ENCODE measurements at regions not wholly inside any gene's neighbourhood (a gene's known extent, or its start where the extent isn't known, plus 50 kb on each side); places are given as distances from the start of the nearest gene placed in this dataset.

DNA sequence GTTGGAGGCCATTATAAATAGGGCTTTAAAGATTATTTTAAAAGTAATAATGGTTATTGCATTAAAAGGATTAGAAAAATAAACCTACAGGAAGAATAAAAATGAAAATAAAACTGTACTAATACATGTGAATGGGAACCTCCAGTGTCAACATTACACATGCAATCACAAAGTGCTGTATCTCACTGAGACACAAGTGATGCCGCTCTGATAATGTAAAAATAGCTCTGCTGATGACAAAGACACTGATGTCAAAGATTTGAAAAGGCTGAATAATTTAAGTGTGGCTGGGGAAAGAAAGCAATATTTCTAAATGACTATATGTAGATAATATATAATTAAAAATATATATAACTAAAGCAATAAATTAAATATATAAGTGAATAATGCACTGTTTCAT lies 129.1 kb upstream of the RAP2B start:
- no peak for DNase-seq

DNA sequence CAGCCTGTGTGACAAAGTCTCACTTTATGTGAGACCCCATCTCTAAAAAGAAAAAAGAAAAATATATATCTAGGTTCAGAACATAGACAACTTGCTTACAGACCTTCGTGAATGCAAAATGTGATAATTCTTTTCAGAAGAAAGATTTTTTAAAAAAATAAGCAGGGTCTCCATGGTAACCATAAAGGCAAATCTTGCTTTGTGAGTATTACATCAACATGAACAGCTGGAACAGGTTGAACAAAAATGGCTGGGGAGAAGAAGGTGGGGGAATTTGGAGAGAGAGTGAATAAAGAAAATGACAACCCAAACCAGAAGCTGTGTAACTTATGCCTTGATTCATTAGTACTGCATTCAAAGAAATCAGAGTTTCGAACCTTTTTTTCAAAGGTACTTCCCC lies 125.2 kb upstream of the RAP2B start:
- no peak for DNase-seq

DNA sequence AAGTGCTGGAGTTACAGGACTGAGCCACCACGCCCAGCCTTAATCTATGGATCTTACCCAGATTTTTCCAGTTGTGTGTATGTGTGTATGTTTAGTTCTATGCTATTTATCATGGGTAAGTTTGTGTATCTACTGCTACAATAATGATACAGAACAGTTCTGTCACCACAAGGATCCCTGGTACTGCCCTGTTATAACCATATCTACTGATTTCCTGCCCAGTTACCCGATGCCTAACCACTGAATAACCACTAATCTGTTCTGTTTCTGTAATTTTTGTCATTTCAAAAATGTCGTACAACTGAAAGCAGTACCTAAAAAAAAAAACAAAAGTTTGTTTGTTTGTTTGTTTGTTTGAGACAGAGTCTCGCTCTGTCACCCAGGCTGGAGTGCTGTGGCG lies 123.7 kb upstream of the RAP2B start:
- DNase-seq, result no peak

DNA sequence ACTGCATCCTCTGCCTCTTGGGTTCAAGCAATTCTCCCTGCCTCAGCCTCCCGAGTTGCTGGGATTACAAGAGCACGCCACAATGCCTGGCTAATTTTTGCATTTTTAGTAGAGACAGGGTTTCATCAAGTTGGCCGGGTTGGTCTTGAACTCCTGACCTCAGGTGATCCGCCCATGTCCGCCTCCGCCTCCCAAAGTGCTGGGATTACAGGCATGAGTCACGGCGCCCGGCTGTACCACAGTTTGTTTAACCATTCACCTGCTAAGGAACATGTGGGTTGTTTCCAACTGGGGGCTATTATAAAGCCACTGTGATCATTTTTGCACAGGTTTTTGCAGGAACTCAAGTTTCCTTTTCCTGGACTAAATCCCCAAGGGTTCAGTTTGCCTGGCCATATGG lies 123.2 kb upstream of the RAP2B start:
- DNase-seq, result no peak

DNA sequence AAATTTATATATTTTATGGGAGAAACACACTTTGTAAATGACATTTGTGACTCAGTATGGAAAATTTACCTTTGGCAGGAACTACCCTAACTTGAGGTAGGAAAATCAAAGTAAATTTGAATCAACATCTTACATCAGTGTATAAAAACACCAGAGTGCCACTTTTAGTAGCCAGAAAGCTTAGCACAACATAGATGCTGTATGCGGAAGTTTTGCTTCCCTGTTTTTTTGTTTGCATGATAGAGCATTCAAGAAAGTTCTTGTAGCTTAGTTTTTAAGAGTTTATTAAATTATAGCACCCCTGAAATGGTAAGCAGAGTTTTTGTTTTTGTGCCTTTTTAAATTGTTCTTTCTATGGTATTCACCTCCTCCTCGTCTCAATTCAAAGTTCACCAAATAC lies 120.8 kb upstream of the RAP2B start:
- DNase-seq, result no peak

DNA sequence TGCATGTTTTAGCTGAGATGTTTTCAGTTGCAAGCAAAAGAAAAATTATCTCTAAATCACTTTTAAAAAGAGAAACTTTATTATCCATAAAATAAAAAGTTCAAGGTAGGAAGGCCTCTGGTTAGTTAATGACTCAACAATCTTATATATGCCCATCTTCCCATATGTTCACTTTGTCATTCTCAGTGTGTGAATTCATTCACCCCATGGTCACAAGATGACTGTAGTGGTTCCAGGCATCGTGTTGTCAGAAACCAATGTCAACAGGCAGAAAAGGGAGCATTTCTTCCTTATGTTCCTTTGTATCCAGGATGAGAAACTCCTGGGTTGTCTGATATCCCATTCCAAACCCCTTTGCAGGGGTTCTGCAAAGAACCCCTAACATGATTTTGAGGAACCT lies 119.9 kb upstream of the RAP2B start:
- peak; percentile 18 for DNase-seq

DNA sequence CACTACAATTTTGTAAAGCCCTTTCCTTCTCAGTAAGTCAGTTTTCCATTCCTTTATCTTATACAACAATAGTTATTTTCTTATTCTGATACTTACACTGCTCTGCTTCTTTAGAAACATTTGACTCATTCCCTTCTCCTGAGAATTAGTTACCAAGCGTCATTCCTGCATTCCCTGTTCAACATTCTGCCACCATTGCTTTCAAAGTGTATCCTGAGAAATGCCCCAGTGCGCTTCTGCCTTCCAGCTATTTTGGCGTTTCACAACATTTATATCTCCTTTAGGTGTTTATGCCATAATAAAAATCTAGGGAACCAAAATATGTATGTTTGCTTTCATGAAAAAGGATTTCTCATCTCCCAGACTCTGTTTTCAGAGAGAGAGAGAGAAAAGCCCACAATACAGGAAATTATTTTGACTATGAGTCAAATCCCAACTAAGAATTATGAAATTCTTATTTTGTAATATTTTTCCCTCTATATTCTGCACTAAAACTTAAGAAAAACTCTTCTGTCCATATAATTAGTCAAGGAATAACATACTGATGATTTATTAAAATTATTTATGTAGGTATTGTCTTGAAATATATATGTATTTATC lies 118.2 kb upstream of the RAP2B start:
- DNase-seq, result peak; percentile 76

DNA sequence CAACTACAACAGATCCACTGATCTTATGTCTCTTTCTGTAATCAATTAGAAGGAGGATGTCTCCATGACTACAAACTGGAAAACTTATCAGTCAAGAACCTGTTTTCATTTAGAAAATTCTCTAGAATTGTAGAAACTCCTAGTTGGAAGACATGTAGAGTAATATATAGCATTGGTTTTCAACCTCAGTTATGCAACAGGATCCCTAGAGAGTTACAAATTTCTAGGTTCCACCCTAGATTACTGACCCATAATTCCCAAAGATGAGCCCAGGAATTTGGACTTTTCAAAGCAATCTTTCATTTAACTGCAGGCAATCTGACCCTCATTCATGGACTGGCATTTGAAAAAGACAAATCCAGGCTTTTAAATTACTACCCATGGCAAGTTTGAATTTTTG lies 116.9 kb upstream of the RAP2B start:
- no peak for DNase-seq

DNA sequence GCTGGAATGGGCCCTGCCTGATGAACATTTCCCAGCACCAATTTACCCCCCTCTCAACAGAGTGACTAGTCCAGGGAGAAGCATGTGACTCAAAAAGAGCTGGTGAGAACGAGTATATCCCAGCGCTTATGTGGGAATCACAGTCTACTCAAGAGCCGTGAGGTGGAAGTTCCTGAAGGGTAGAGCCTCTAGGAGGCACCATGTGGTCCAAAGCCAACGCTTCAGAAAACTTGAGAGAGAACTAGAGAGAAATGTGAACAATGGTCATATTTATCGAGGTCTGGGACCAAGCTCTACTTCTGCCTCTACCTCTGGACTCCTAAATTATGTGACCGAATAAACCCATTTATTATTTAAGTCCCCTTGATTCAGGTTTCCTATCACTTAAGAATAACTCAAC lies 111.0 kb upstream of the RAP2B start:
- DNase-seq, result no peak

DNA sequence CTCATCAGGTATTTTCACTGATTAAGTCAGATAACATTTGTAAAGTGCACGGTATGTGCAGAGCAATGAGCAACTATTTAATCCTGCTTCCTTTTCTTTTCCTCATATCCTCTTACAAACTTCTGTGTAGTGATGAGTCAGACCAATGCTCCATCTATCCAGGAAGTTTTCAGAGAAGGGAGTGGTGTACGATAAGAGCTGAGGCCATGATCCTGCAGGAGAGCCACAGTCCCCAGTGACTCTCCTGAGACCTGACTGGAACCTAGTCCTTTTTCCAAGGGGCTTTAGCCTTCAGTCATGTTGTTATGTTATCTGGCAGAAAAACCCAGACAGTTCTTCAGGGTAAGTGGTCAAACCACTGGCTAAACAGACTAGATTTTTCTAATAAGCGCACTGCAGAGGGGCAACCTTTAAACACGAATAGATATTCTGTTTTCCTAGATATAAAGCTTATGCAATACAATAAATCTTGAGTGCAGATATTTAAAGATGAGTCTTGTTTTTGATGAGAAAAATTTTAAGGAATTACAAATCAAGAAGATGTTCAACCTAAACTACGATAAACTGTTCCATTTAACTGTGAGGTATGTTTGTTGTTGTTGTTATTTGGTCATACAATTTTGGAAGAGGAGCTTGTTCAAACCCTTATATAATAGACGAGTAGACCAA lies 110.5 kb upstream of the RAP2B start:
- DNase-seq, result peak; percentile 91

DNA sequence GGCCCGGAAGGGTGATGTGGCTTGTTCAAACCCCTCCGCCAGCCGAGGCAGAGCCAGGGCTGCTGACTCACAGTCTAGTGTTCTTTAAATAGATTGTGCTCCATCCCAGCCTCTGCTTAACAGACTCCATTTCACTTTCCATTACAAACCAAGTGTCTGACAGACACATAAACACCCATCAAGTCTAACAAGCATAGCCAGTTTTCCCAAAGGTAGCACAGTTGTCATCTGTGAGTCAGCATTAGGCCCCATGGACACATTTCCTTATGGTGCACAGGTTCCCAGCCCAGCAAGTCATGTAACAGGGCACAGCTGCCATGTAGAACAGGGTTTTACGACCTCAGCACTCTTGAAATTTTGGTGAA lies 109.9 kb upstream of the RAP2B start:
- peak; percentile 93 for DNase-seq

DNA sequence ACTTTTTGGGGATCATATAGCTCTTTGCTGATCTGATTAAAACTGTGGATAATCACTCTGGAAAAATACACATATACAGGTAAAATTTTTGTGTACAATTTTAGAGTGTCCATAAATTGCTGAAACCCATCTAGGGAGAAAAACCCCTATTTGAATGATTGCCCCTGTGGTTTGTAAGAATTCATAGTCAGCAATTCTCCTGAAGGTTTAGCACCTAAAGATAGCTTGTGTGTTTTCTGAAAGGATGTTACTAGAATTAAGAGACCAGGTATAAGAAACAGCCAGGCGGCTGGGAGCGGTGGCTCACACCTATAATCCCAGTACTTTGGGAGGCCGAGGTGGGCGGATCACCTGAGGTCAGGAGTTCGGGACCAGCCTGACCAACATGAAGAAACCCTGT lies 106.8 kb upstream of the RAP2B start:
- no peak for DNase-seq

DNA sequence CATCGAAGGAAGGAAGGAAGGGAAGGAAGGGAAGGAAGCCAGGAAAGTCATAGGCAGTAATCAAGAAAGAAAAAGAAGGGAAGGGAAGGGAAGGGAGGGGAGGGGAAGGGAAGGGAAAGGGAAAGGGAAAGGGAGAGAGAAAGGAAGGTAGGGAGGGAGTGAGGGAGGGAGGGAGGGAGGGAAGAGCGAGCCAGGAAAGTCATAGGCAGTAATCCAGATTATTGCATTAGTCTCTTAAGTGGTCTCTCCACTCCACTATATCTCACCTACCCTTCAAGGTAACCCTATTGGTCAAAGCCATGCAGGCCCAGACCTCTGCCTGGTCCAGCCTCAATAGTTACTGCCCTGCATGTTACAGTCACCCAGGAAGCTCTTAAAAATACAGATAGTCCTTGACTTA lies 106.2 kb upstream of the RAP2B start:
- DNase-seq, result no peak

DNA sequence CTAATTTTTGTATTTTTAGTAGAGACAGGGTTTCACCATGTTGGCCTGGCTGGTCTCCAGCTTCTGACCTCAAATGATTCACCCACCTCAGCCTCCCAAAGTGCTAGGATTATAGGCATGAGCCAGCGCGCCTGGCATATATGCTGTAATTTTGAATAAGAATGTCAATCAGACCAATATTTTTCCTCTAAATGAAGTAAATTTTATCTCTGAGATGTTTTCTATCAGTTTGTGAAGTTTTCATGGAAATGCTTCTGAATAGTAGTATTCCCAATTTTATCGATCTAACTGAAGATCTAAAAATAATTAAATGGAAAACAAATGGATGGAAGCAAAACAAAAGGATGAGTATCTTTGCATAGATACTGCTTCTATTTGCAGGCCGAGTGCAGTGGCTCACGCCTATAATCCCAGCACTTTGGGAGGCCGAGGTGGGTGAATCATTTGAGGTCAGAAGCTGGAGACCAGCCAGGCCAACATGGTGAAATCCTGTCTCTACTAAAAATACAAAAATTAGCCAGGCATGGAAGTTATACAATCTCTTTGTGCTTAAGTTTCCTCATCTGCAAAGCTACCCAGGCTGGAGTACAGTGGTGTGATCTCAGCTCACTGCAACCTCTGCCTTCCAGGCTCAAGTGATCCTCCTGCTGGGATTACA lies 103.9 kb upstream of the RAP2B start:
- peak; percentile 80 for DNase-seq

DNA sequence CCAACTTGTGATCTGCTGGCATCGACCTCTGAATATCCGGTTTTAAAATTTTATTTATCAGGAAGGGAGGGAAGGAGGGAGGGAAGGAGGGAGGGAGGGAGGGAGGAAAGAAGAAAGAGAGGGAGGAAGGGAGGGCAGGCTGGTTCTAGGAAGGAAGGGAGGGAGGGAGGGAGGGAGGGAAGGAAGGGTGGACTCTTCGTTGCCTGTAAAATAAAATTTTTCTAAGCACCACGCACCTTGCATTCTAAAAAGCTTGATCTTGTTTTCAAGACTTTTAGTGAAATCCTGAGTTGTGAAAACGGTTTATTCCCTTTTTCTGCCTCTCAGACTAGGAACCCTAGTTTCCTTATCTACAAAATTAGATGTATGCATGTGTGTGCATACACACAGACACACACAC lies 101.7 kb upstream of the RAP2B start:
- no peak for DNase-seq

DNA sequence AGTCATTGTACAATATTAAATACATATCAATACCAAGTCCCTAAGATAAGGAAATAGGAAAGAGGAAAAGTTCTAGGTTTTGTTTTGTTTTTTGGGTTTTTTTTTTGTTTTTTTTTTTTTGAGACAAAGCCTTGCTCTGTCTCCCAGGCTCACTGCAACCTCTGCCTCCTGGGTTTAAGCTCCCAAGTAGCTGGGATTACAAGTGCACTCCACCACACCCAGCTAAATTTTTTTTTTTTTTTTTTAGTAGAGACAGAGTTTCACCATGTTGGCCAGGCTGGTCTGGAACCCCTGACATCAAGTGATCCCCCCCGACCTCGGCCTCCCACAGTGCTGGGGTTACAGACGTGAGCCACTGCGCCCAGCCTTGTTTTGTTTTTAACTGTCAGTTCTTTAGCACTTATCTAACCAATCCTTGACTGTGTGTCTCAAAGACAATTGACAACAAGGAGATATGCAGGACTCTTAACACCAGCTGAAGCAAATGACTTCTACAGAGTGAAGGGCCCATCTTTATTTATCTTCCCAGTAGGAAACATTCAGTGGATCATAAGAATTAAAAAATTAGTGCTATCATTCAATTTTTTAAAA lies 100.0 kb upstream of the RAP2B start:
- DNase-seq, result no peak

DNA sequence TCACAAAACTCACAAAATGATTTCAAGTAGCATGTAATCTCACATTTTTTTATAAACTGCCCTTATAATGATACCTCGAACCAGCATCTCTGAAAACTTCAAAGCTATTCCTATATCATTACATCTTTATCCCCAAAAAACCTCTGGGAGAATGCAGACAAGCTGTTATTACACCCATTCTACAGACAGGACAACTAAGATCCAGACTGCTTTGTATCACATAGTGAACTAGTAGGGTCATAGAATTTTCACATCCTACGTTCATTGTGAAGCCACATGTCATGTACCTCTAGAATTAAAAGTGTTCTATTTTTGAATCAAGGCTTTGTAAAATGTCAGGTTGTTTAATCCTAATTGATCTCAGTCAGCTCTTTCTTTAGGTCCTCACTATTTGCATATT lies 98.7 kb upstream of the RAP2B start:
- DNase-seq, result no peak

DNA sequence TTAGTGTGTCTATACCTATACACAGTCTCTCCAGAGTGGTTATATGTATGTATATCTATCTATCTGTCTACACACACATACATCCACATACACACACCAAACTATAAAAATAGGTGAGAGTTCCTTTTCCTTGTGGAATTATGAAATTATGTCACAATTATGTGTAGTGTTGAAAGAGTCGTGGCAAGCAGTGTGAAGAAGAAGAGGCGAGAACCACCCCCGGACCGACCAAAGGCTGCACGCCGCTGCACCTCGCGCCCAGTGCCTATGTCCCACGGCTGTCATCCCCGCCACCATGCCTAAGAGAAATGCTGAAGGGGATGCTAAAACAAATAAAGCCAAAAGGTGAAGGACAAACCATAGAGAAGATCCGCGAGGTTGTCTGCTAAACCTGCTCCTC lies 95.0 kb upstream of the RAP2B start:
- no peak for DNase-seq

DNA sequence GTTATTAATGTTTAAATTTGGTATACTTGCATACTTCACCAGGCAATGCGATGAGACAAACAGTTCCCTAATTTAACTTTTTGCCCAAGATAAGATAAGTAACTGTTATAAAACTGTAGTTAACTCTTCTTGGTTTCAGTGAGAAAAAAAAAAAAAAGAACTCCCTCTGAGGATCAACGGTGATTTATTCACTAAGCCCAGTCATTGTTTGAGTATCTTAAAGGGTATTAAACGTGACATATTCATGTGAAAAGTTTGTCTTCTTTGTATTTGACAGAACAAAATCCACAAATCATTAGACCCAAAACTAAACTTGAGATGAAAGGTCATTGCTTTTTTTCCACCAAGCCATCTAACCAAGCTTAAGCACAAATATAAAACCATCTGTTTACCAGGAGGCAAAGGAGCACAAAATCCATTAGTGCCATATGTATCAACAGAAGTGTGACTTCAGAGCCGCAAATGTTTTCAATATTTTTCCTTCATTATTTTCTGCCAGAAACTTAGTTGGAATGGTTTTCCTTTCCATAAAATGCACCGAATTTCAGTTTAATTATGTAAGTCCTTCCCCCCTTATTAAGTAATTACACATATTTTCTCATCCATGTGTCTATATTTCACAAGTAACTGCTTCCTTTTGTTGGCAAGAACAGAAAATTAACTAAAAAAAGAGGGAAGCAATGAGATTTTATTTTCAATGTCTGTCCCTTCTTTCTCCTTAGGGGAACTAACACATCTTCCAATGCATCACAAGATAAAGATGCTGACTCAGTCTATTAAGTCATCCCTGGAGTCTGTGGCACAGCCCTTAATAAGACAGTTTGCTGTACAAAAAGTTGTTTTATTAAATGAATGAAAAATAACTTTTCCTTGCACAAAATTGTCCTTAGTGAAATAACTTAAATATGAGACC lies 92.2 kb upstream of the RAP2B start:
- DNase-seq, result peak; percentile 69

DNA sequence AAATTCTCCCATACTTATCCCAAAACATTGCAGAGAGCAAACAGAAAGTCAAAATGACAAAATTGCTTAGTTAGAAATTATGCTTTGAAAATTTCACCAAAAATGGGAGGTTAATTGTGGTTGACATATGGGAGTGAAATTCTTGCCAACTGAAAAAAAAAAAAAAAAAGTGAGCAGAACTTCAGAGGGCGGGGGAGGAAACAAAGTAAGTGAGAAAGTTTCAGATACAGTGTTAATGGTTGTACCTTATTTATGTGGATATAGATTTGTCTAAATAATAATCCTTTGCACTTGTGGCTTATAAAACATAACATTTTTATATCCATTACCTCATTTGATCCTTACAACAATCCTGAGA lies 91.5 kb upstream of the RAP2B start:
- peak; percentile 14 for DNase-seq

DNA sequence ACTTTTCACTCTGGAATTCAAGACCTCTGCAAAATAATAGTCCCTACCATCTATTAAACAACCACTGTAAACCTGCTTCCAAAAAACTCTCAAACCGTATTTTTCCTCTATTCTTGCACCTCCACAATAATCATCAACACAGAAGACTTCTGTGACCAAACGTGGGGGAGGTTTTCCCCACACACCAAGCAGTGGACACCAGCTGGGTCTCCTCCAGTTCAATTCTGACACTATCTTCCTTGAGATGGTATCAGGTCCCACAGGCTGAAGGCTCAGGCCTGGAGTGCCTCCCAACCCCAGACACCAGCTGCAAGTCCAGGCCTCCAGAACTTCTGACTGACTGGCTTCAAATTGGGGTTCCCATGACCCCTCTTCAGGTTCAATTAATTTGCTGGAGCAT lies 89.6 kb upstream of the RAP2B start:
- DNase-seq, result no peak

DNA sequence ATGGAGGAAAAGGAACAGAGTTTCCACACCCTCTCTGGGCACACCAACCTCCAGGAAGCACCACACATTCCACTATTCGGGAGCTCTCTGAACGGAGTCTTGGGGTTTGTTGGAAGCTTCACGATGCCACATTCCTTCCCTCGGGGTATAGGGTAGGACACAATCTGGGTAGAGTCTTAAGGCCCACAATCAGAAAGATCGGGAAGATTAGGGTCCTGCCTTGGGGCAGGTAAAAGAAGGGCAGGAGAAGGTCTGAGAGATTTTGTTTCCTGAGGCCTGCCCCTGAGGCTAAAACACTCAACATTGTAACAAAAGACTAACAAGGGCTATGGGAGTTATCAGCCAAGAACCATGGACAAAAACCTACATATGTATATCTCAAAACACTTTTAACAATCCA lies 89.2 kb upstream of the RAP2B start:
- no peak for DNase-seq

DNA sequence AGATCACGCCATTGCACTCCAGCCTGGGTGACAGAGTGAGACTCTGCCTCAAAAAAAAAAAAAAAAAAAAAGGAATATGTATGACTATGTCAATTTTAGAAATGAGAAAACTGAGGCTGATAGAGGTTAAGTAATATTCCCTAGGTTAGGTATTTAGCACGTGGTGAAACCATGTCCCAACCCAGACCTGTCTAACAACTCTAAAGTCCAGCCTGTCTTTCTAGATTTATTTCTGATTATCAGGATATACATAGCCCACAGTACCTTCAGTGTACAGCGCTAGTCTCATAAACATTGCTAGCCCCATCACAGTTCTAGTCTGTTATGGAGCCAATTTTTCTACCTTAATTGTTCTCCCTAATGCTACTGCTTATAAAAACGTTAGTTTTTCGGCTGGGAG lies 88.4 kb upstream of the RAP2B start:
- DNase-seq, result no peak

Data from fibroblast of skin of back (primary cell).